ENCODE measurements at regions not wholly inside any gene's neighbourhood (a gene's known extent, or its start where the extent isn't known, plus 50 kb on each side); places are given as distances from the start of the nearest gene placed in this dataset.

GRCh38 chrX:145552643-145553042 lies 265.0 kb upstream of the SLITRK2 start:
- DNase-seq (ENCODE audit: low spot score), result no peak
- TF ChIP-seq, protein P1, sequence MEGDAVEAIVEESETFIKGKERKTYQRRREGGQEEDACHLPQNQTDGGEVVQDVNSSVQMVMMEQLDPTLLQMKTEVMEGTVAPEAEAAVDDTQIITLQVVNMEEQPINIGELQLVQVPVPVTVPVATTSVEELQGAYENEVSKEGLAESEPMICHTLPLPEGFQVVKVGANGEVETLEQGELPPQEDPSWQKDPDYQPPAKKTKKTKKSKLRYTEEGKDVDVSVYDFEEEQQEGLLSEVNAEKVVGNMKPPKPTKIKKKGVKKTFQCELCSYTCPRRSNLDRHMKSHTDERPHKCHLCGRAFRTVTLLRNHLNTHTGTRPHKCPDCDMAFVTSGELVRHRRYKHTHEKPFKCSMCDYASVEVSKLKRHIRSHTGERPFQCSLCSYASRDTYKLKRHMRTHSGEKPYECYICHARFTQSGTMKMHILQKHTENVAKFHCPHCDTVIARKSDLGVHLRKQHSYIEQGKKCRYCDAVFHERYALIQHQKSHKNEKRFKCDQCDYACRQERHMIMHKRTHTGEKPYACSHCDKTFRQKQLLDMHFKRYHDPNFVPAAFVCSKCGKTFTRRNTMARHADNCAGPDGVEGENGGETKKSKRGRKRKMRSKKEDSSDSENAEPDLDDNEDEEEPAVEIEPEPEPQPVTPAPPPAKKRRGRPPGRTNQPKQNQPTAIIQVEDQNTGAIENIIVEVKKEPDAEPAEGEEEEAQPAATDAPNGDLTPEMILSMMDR (IDR thresholded peaks at IDR 0.05; ENCODE audit: extremely low read depth, missing control alignments), result no peak

DNA sequence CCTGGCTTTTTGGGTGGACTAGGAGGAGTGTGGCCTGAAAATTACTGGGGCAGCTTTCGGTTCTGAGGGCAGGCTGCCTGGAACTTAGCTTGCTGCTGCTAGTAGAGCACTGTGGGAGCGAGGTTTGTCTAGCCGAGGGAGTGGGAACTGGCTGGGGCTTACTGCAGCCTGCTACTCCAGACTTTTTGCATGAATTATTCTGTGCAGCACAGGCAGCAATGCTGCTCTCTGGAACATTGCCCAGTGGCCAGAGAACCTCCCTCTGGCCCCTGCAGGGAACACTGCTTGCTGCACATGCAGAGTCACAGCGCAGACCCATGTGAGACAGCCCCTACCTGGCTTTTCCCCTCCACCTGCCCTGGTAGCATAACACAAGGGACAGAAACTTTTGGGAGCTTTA lies 263.9 kb upstream of the SLITRK2 start:
- DNase-seq (ENCODE audit: low spot score), result no peak
- TF ChIP-seq, protein P1 (IDR thresholded peaks at IDR 0.05; ENCODE audit: extremely low read depth, missing control alignments), result no peak

GRCh38 chrX:145563159-145563558 lies 254.5 kb upstream of the SLITRK2 start:
- no peak for DNase-seq (ENCODE audit: low spot score)
- TF ChIP-seq, protein P1 (IDR thresholded peaks at IDR 0.05; ENCODE audit: extremely low read depth, missing control alignments), result no peak

- TF ChIP-seq, protein P1 (IDR thresholded peaks at IDR 0.05; ENCODE audit: extremely low read depth, missing control alignments), result no peak
- no peak for DNase-seq (ENCODE audit: low spot score)
Observed at GRCh38 chrX:145609951-145610511, 207.6 kb upstream of the SLITRK2 start.

- TF ChIP-seq, protein P1 (IDR thresholded peaks at IDR 0.05; ENCODE audit: extremely low read depth, missing control alignments), result no peak
- DNase-seq (ENCODE audit: low spot score), result no peak
Observed at GRCh38 chrX:145613894-145614293, 203.7 kb upstream of the SLITRK2 start.

GRCh38 chrX:145620666-145621065 lies 197.0 kb upstream of the SLITRK2 start:
- TF ChIP-seq, protein P1 (IDR thresholded peaks at IDR 0.05; ENCODE audit: extremely low read depth, missing control alignments), result no peak
- no peak for DNase-seq (ENCODE audit: low spot score)

DNA sequence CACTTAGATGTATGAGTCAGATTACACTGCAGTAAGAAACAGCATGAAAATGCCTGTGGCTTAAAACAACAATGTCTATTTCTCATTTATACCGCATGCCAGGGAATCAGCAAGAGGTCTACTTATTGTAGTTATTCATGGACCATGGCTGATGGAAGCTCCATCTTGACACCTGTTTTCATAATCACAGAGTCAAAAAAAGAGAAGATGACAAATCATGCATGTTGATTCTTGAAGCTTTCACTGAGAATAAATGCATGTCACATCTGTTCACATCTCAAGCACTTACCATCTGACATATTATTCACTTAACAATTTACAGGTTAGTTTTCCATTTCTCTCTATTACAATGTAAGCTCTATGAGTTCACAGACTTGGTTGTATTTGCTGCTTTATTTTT lies 194.2 kb upstream of the SLITRK2 start:
- TF ChIP-seq, protein P1 (IDR thresholded peaks at IDR 0.05; ENCODE audit: extremely low read depth, missing control alignments), result no peak
- DNase-seq (ENCODE audit: low spot score), result no peak

Measured in GM20000 (cell line).